Kidney capillary endothelial cell (primary cell): ENCODE measurements at regions not wholly inside any gene's neighbourhood (a gene's known extent, or its start where the extent isn't known, plus 50 kb on each side); places are given as distances from the start of the nearest gene placed in this dataset.
"Not testable (repeated sequence)": the region's sequence is repeated elsewhere in the genome, so short reads cannot be mapped to it uniquely, and the experiment has no call there.

Source experiments
- DNase-seq: peaks from one replicate; pipeline ENCODE4 v3.0.0-alpha.2; 2018; ENCODE audit warnings: low spot score

DNA sequence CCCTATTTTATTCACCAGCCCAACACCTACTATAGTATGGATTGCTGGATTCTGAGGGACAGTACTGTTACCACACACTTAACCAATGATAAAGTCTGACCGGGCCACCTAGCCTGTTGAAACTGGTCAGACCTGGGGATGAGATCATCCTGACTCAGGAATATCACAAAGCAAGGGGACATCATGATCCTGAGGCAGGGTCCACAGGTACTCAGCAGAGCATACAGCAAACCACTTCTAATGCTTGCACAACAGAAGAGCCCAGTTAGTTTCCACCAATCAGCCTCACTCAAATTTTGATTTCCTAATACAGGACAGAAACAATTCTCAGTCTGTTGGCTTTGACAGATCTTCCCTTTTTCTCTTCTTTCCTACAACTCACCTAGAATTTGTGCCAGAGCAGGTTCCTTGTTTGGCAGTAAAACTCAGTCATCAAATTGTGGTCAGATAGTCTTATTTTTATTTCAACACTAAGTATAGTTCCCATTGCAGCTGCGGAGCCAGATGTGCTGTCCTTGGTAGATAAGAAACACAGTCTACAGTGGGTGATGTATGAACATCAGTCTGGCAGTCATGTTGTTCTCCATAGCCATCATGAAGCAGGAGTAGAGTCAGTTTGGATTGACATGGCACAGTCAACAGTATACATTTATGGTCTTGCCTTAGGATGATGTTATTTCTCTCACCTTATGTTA is 90.1 kb upstream of the PRR23C start:
- DNase-seq = no peak

DNA sequence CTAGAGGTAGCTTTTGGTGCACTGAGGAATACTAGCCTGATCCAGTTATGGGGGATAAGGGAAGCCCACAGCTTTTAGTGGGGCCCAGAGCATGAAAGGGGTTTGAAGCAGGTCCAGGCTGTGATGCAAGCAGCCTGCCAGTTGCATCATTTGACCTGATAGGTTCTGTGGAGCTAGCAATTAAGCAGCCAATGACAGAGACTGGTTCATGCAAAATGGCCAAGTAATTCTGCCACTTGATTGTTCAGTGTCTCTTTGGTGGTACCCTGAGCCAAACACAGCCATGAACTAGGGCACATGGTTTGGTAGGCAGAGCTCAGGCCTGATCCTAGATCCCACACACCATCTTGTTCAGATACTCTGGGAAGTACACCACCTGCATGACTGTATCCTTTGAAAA is 91.0 kb upstream of the PRR23C start:
- DNase-seq = no peak

GRCh38 chr3:139136469-139137202 is 91.9 kb upstream of the PRR23C start:
- no peak for DNase-seq

DNA sequence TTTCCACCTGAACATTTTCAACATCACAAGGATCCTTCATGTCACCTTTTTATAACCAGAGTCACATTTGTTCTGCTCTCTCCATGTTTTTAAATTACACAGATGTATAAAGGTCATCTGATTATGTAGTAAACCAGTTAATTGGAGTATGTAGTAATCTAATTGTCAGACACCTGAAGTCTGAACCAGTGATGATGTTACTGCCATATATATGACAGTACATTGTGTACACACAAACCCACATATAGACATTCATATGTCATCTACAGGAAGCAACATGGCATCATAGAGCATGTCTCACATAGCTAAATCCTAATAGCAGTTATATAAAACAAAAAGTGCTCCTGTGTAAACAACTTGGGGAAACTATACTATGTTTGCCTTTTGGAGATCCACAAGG is 95.9 kb upstream of the PRR23C start:
- no peak for DNase-seq

- not testable (repeated sequence) for DNase-seq
These were observed 101.3 kb upstream of the PRR23C start for GRCh38 chr3:139145980-139146379.

- DNase-seq = no peak
These were observed 106.8 kb upstream of the PRR23C start for GRCh38 chr3:139151530-139151929.

DNA sequence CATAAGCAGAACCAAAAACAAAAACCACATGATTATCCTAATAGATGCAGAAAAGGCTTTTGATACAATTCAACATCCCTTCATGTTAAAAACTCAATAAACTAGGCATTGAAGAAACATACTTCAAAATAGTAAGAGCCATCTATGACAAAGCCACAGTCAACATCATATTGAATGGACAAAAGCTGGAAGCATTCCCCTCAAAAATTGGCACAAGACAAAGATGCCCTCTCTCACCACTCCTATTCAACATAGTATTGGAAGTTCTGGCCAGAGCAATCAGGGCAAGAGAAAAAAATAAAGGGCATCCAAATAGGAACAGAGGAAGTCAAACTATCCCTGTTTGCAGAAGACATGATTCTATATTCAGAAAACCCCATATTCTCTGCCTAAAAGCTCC is 108.7 kb upstream of the PRR23C start:
- DNase-seq = not testable (repeated sequence)

GRCh38 chr3:139157161-139157932 is 112.7 kb upstream of the PRR23C start:
- DNase-seq = no peak

GRCh38 chr3:139159356-139159755 is 114.7 kb upstream of the PRR23C start:
- DNase-seq = no peak

- no peak for DNase-seq
These were observed 128.8 kb upstream of the PRR23C start for GRCh38 chr3:139173372-139174108.

- DNase-seq = no peak
These were observed 135.8 kb upstream of the PRR23C start for GRCh38 chr3:139180489-139180888.

- no peak for DNase-seq
These were observed 137.5 kb upstream of the PRR23C start for GRCh38 chr3:139182143-139182542.

GRCh38 chr3:139182598-139182997 is 137.9 kb upstream of the PRR23C start:
- DNase-seq = no peak

DNA sequence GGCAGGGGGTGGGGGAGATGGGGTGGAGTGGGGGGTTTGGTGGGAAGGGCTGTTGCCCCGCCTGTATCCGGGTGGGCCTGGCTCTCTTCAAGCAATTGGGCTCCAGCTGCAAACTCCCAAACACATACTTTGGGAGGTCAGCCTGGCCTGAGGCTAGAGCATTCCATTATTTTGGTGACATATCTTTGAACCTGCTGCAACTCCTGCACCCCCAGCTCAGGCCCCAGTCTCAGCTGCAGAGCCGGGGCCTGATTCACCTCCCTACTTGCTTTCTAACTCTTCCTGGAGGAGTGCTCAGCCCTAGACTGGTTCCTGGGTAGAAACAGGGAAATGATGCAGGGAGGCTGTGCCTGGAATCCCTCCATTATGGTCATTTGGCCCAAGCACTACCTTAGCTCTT is 140.8 kb upstream of the PRR23C start:
- DNase-seq = no peak

- DNase-seq = no peak
These were observed 142.5 kb upstream of the PRR23C start for GRCh38 chr3:139187154-139187553.

DNA sequence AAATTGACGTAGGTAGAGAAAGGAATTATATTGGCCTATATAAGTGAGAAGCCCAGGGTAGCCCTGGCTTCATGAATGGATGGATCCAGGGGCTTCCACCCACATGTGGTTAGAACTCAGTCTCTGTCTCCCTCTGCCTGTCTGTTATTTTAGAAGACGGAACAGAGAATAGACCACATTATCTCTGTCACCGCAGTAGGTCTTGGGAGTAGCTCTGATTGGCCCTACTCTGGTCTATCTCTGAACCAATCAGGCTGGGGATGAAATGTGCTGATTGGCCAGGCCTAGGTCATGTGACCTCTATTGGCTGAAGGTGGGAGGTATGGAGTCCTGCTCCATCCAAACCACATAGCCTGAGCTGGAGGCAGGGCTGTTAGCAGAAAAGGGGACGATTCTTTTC is 143.0 kb upstream of the PRR23C start:
- no peak for DNase-seq

- no peak for DNase-seq
These were observed 145.3 kb upstream of the PRR23C start for GRCh38 chr3:139189943-139190342.

DNA sequence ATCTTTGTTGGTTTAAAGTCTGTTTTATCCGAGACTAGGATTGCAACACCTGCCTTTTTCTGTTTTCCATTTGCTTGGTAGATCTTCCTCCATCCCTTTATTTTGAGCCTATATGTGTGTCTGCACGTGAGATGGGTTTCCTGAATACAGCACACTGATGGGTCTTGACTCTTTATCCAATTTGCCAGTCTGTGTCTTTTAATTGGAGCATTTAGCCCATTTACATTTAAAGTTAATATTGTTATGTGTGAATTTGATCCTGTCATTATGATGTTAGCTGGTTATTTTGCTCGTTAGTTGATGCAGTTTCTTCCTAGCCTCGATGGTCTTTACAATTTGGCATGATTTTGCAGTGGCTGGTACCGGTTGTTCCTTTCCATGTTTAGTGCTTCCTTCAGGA is 149.4 kb upstream of the MRPS22 start:
- DNase-seq = not testable (repeated sequence)

DNA sequence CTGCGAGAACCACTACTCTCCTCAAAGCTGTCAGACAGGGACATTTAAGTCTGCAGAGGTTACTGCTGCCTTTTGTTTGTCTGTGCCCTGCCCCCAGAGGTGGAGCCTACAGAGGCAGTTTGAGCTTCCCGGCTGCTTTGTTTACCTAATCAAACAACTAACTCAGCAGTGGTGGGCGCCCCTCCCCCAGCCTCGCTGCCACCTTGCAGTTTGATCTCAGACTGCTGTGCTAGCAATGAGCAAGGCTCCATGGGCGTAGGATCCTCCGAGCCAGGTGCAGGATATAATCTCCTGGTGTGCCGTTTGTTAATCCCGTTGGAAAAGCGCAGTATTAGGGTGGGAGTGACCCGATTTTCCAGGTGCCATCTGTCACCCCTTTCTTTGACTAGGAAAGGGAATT is 147.7 kb upstream of the MRPS22 start:
- not testable (repeated sequence) for DNase-seq

GRCh38 chr3:139197251-139197650 is 146.6 kb upstream of the MRPS22 start:
- DNase-seq = no peak

GRCh38 chr3:139198186-139198585 is 145.6 kb upstream of the MRPS22 start:
- no peak for DNase-seq

DNA sequence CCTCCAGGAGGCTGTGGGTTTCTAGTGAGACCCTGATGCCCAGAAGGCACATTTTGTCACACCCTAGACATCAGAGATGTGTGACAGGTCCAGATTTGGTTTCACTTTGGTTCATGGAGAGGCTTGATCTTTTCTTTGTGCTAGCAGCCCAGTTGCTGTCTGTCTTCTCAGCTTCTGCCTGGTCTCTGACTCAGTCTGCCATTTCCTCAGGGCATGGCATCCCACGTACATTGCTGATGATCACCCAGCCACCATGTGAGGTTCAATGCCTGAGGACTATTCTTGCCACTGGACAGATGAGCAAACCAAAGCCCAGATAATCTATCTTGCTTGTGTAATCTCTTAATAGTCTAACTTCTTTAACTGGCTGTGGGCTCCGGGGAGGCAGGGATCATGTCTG is 144.9 kb upstream of the MRPS22 start:
- no peak for DNase-seq
